Large intestine (tissue), 3 donors: ENCODE measurements at regions not wholly inside any gene's neighbourhood (a gene's known extent, or its start where the extent isn't known, plus 50 kb on each side); places are given as distances from the start of the nearest gene placed in this dataset.

Experiments
- DNase-seq, 2 donors: peaks; one replicate each; pipeline versions ENCODE4 v3.0.0 to v3.0.0-alpha.2; 2013
- H3K27ac ChIP-seq: one replicate; pipeline ENCODE4 v1.5.1; 2013; ENCODE audit warnings: low read length
- H3K27me3 ChIP-seq: 2 replicates; pipeline ENCODE4 v1.6.1; 2013; ENCODE audit warnings: low read length; ENCODE audit not compliant: control insufficient read depth, insufficient read depth
- H3K36me3 ChIP-seq: 2 replicates; pipeline ENCODE4 v1.6.1; 2013; ENCODE audit warnings: low read length; ENCODE audit not compliant: control insufficient read depth, insufficient read depth
- H3K4me1 ChIP-seq: one replicate; pipeline ENCODE4 v1.6.1; 2013; ENCODE audit warnings: low read length; ENCODE audit not compliant: control insufficient read depth, insufficient read depth
- H3K4me3 ChIP-seq: one replicate; pipeline ENCODE4 v1.5.1; 2013; ENCODE audit warnings: low read length
- H3K9me3 ChIP-seq: one replicate; pipeline ENCODE4 v1.6.1; 2013; ENCODE audit warnings: mild to moderate bottlenecking, low read depth, low read length, moderate library complexity; ENCODE audit not compliant: control insufficient read depth
- WGBS: methylation state at CpG from one replicate; pipeline ENCODE4 v1.1.5; 2013; ENCODE audit warnings: low lambda C conversion rate; ENCODE audit not compliant: insufficient coverage; 5-methylcytosine and 5-hydroxymethylcytosine counted together

GRCh38 chr10:69731698-69732097 is 70.0 kb upstream of the COL13A1 start:
- no peak overlapping the region for H3K27ac ChIP-seq
- no peaks in the 10 kb centered on the region for H3K27me3 ChIP-seq
- H3K4me3 ChIP-seq, result no peak overlapping the region
- DNase-seq, result no peak
- H3K4me1 ChIP-seq, result no peaks in the 10 kb centered on the region
- H3K9me3 ChIP-seq, result no peaks in the 10 kb centered on the region
- no CpG with 5 or more reads among the region's 8 CpGs for whole genome bisulfite sequencing
- no peaks in the 10 kb centered on the region for H3K36me3 ChIP-seq

GRCh38 chr10:69732147-69732825 is 69.4 kb upstream of the COL13A1 start:
- Histone ChIP-seq H3K27ac (no peak overlapping the region), H3K4me1 (no peaks in the 10 kb centered on the region), H3K9me3 (no peaks in the 10 kb centered on the region), H3K27me3 (no peaks in the 10 kb centered on the region), H3K36me3 (no peaks in the 10 kb centered on the region), H3K4me3 (no peak overlapping the region)
- no peak for DNase-seq
- WGBS, result no CpG with 5 or more reads among the region's 16 CpGs

- Histone ChIP-seq H3K4me3 (no peak overlapping the region), H3K9me3 (no peaks in the 10 kb centered on the region), H3K27ac (no peak overlapping the region), H3K27me3 (no peaks in the 10 kb centered on the region), H3K36me3 (no peaks in the 10 kb centered on the region), H3K4me1 (no peaks in the 10 kb centered on the region)
- no CpG with 5 or more reads among the region's 6 CpGs for WGBS
- no peak for DNase-seq
These were observed 68.9 kb upstream of the COL13A1 start for GRCh38 chr10:69732826-69733150.

GRCh38 chr10:69733791-69734261 is 67.9 kb upstream of the COL13A1 start:
- DNase-seq, result no peak
- no peaks in the 10 kb centered on the region for H3K36me3 ChIP-seq
- H3K9me3 ChIP-seq, result no peaks in the 10 kb centered on the region
- no peaks in the 10 kb centered on the region for H3K27me3 ChIP-seq
- no peak overlapping the region for H3K27ac ChIP-seq
- no peak overlapping the region for H3K4me3 ChIP-seq
- no peaks in the 10 kb centered on the region for H3K4me1 ChIP-seq
- no CpG with 5 or more reads among the region's 4 CpGs for WGBS

- WGBS, result no CpG with 5 or more reads among the region's 8 CpGs
- no peak overlapping the region for H3K4me3 ChIP-seq
- no peak overlapping the region for H3K27ac ChIP-seq
- no peak for DNase-seq
- no peaks in the 10 kb centered on the region for H3K9me3 ChIP-seq
- H3K36me3 ChIP-seq, result no peaks in the 10 kb centered on the region
- H3K4me1 ChIP-seq, result no peaks in the 10 kb centered on the region
- no peaks in the 10 kb centered on the region for H3K27me3 ChIP-seq
These were observed 67.3 kb upstream of the COL13A1 start for GRCh38 chr10:69734416-69734796.

GRCh38 chr10:69734797-69735468 is 66.8 kb upstream of the COL13A1 start:
- Histone ChIP-seq H3K27me3 (no peaks in the 10 kb centered on the region), H3K27ac (no peak overlapping the region), H3K4me1 (no peaks in the 10 kb centered on the region), H3K36me3 (no peaks in the 10 kb centered on the region), H3K4me3 (no peak overlapping the region), H3K9me3 (no peaks in the 10 kb centered on the region)
- DNase-seq, result no peak
- WGBS, result 80% methylated on average over 2 of the region's 9 CpGs

- no peak overlapping the region for H3K27ac ChIP-seq
- no peaks in the 10 kb centered on the region for H3K9me3 ChIP-seq
- no CpG with 5 or more reads among the region's 12 CpGs for WGBS
- H3K27me3 ChIP-seq, result no peaks in the 10 kb centered on the region
- H3K4me1 ChIP-seq, result no peaks in the 10 kb centered on the region
- no peak overlapping the region for H3K4me3 ChIP-seq
- DNase-seq, result no peak
- no peaks in the 10 kb centered on the region for H3K36me3 ChIP-seq
These were observed 64.6 kb upstream of the COL13A1 start for GRCh38 chr10:69736886-69737641.

- Histone ChIP-seq H3K27ac (no peak overlapping the region), H3K4me1 (no peaks in the 10 kb centered on the region), H3K36me3 (no peaks in the 10 kb centered on the region), H3K4me3 (no peak overlapping the region), H3K9me3 (no peaks in the 10 kb centered on the region), H3K27me3 (no peaks in the 10 kb centered on the region)
- no CpG with 5 or more reads among the region's 5 CpGs for WGBS
- no peak for DNase-seq
These were observed 63.6 kb upstream of the COL13A1 start for GRCh38 chr10:69738071-69738470.

- Histone ChIP-seq H3K9me3 (no peaks in the 10 kb centered on the region), H3K4me3 (no peak overlapping the region), H3K36me3 (no peaks in the 10 kb centered on the region), H3K4me1 (no peaks in the 10 kb centered on the region), H3K27ac (no peak overlapping the region), H3K27me3 (no peaks in the 10 kb centered on the region)
- no peak for DNase-seq
- WGBS, result no CpG with 5 or more reads among the region's 6 CpGs
These were observed 62.8 kb upstream of the COL13A1 start for GRCh38 chr10:69738858-69739435.

- WGBS, result no CpG with 5 or more reads among the region's 7 CpGs
- Histone ChIP-seq H3K27ac (no peak overlapping the region), H3K9me3 (no peaks in the 10 kb centered on the region), H3K4me1 (no peaks in the 10 kb centered on the region), H3K27me3 (peaks cover 3% of the 10 kb centered on the region), H3K4me3 (no peak overlapping the region), H3K36me3 (no peaks in the 10 kb centered on the region)
- no peak for DNase-seq
These were observed 62.1 kb upstream of the COL13A1 start for GRCh38 chr10:69739634-69740033.
